ENCODE measurements at regions not wholly inside any gene's neighbourhood (a gene's known extent, or its start where the extent isn't known, plus 50 kb on each side); places are given as distances from the start of the nearest gene placed in this dataset.

DNA sequence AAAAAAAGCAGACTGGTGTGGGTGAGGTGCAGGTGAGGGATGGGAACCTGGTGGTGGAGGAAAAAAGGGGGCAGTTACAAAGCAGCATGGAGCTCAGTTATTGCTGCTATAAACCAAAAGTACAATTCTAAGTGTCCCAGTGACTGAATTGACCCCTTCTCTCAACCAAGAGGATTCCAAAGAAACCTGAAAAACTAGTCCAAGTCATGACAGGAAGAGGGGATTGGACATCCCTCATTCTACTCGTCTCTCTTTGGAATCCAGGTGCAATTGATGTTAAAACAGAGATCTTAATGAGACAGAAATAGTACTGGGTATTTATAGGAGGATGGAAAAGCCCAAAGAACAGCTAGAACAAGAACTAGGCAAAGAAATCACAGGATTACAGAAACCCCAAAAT lies 322.3 kb upstream of the IGFBP3 start:
- no peak overlapping the region for H2BK12ac ChIP-seq (ENCODE audit: low read length in 2 of 2)
- H2AFZ ChIP-seq (ENCODE audit: low read depth, low read length), result no peak overlapping the region
- no peaks in the 10 kb centered on the region for H3K4me1 ChIP-seq (ENCODE audit: control insufficient read depth, insufficient read depth, low read depth, low read length)
- no peak overlapping the region for H2BK5ac ChIP-seq (ENCODE audit: low read depth, low read length, poor library complexity, severe bottlenecking)
- no peak overlapping the region for H3K14ac ChIP-seq (ENCODE audit: low read length in 2 of 2)
- H3K36me3 ChIP-seq (ENCODE audit: control insufficient read depth in 1 of 2, insufficient read depth in 2 of 2, low read depth in 1 of 2, low read length in 2 of 2), result no peaks in the 10 kb centered on the region
- no peak overlapping the region for H3K23ac ChIP-seq (ENCODE audit: low read length in 2 of 2)
- H4K8ac ChIP-seq (ENCODE audit: low read length), result no peak overlapping the region
- H2BK15ac ChIP-seq (ENCODE audit: low read depth, poor library complexity, severe bottlenecking), result no peak overlapping the region
- H3K9ac ChIP-seq (ENCODE audit: low read length), result no peak overlapping the region
- no peak overlapping the region for H3K4me2 ChIP-seq (ENCODE audit: low read length, poor library complexity, severe bottlenecking)
- H3K4ac ChIP-seq (ENCODE audit: low read depth in 1 of 2, low read length in 2 of 2), result no peak overlapping the region
- H3K27ac ChIP-seq (ENCODE audit: low read length, poor library complexity, severe bottlenecking), result no peak overlapping the region
- H3K4me3 ChIP-seq (ENCODE audit: insufficient read depth in 1 of 2, low read depth in 1 of 2, low read length in 2 of 2), result no peak overlapping the region
- no peaks in the 10 kb centered on the region for H3K9me3 ChIP-seq (ENCODE audit: control insufficient read depth, low read length)
- no peak overlapping the region for H2AK5ac ChIP-seq (ENCODE audit: low read length, severe bottlenecking)
- H3K18ac ChIP-seq (ENCODE audit: low read depth in 1 of 2, low read length in 2 of 2), result no peak overlapping the region
- H3K27me3 ChIP-seq (ENCODE audit: control insufficient read depth in 1 of 2, insufficient read depth in 1 of 2, low read length in 2 of 2), result no peaks in the 10 kb centered on the region
- no peak overlapping the region for H4K91ac ChIP-seq (ENCODE audit: low read length)
- H2BK120ac ChIP-seq (ENCODE audit: low read depth, low read length), result no peak overlapping the region
- H3K79me1 ChIP-seq (replicated peaks; ENCODE audit: low read length, poor library complexity, severe bottlenecking), result no peaks in the 10 kb centered on the region
- DNase-seq, result no peak
- WGBS, result no CpG with 5 or more reads among the region's 1 CpG

DNA sequence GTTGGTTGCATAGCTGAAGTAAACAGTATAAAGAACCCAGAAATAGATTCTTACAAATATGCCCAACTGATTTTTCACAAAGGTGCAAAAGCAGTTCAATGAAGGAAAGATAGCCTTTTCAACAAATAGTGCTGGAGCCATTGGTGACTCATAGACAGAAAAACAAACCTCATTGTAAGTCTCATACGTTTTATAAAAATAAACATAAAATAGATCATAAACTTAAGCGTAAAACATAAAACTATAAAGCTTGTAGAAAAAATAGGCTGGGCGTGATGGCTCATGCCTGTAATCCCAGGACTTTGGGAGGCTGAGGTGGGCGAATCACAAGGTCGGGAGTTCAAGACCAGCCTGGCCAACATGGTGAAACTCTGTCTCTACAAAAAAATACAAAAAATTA lies 318.8 kb upstream of the IGFBP3 start:
- no peak overlapping the region for H3K4ac ChIP-seq (ENCODE audit: low read depth in 1 of 2, low read length in 2 of 2)
- no peak overlapping the region for H3K27ac ChIP-seq (ENCODE audit: low read length, poor library complexity, severe bottlenecking)
- H2BK5ac ChIP-seq (ENCODE audit: low read depth, low read length, poor library complexity, severe bottlenecking), result no peak overlapping the region
- no peak overlapping the region for H3K4me2 ChIP-seq (ENCODE audit: low read length, poor library complexity, severe bottlenecking)
- H3K4me1 ChIP-seq (ENCODE audit: control insufficient read depth, insufficient read depth, low read depth, low read length), result no peaks in the 10 kb centered on the region
- no peak overlapping the region for H3K18ac ChIP-seq (ENCODE audit: low read depth in 1 of 2, low read length in 2 of 2)
- no peak overlapping the region for H3K14ac ChIP-seq (ENCODE audit: low read length in 2 of 2)
- H2AFZ ChIP-seq (ENCODE audit: low read depth, low read length), result no peak overlapping the region
- H3K36me3 ChIP-seq (ENCODE audit: control insufficient read depth in 1 of 2, insufficient read depth in 2 of 2, low read depth in 1 of 2, low read length in 2 of 2), result no peaks in the 10 kb centered on the region
- H4K91ac ChIP-seq (ENCODE audit: low read length), result no peak overlapping the region
- H3K79me1 ChIP-seq (replicated peaks; ENCODE audit: low read length, poor library complexity, severe bottlenecking), result no peaks in the 10 kb centered on the region
- no peak overlapping the region for H2BK12ac ChIP-seq (ENCODE audit: low read length in 2 of 2)
- no peak overlapping the region for H4K8ac ChIP-seq (ENCODE audit: low read length)
- no peak overlapping the region for H2AK5ac ChIP-seq (ENCODE audit: low read length, severe bottlenecking)
- no peak overlapping the region for H3K9ac ChIP-seq (ENCODE audit: low read length)
- no peak overlapping the region for H2BK15ac ChIP-seq (ENCODE audit: low read depth, poor library complexity, severe bottlenecking)
- DNase-seq, result no peak
- WGBS, result 94% methylated on average over 4 of the region's 5 CpGs
- H2BK120ac ChIP-seq (ENCODE audit: low read depth, low read length), result no peak overlapping the region
- H3K9me3 ChIP-seq (ENCODE audit: control insufficient read depth, low read length), result no peaks in the 10 kb centered on the region
- H3K4me3 ChIP-seq (ENCODE audit: insufficient read depth in 1 of 2, low read depth in 1 of 2, low read length in 2 of 2), result no peak overlapping the region
- no peak overlapping the region for H3K23ac ChIP-seq (ENCODE audit: low read length in 2 of 2)
- no peaks in the 10 kb centered on the region for H3K27me3 ChIP-seq (ENCODE audit: control insufficient read depth in 1 of 2, insufficient read depth in 1 of 2, low read length in 2 of 2)

DNA sequence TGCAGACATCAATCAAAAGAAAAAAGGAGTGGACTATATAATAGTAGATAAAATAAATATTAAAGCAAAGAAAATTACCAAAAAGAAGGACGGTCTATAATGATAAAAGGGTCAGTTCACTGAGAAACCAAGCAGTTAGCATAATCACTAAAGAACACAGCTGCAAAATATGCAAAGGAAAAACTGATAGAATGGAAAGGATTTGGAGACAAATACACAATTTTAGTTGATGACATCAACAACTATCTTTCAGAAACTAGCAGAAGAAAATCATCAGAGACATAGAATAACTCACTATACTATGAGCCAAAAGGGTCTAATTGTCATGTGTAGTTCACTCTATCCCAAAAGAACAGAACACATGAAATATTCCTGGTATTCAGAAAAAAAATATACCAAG lies 316.4 kb upstream of the IGFBP3 start:
- Histone ChIP-seq H2AK5ac (ENCODE audit: low read length, severe bottlenecking) (no peak overlapping the region), H3K4me3 (ENCODE audit: insufficient read depth in 1 of 2, low read depth in 1 of 2, low read length in 2 of 2) (no peak overlapping the region), H3K27ac (ENCODE audit: low read length, poor library complexity, severe bottlenecking) (no peak overlapping the region), H3K4ac (ENCODE audit: low read depth in 1 of 2, low read length in 2 of 2) (no peak overlapping the region), H3K4me1 (ENCODE audit: control insufficient read depth, insufficient read depth, low read depth, low read length) (no peaks in the 10 kb centered on the region), H2BK12ac (ENCODE audit: low read length in 2 of 2) (no peak overlapping the region), H4K91ac (ENCODE audit: low read length) (no peak overlapping the region), H4K8ac (ENCODE audit: low read length) (no peak overlapping the region), H3K14ac (ENCODE audit: low read length in 2 of 2) (no peak overlapping the region), H3K27me3 (ENCODE audit: control insufficient read depth in 1 of 2, insufficient read depth in 1 of 2, low read length in 2 of 2) (no peaks in the 10 kb centered on the region), H2BK5ac (ENCODE audit: low read depth, low read length, poor library complexity, severe bottlenecking) (no peak overlapping the region), H3K36me3 (ENCODE audit: control insufficient read depth in 1 of 2, insufficient read depth in 2 of 2, low read depth in 1 of 2, low read length in 2 of 2) (no peaks in the 10 kb centered on the region), H3K18ac (ENCODE audit: low read depth in 1 of 2, low read length in 2 of 2) (no peak overlapping the region), H3K23ac (ENCODE audit: low read length in 2 of 2) (no peak overlapping the region), H2AFZ (ENCODE audit: low read depth, low read length) (no peak overlapping the region), H3K79me1 (replicated peaks; ENCODE audit: low read length, poor library complexity, severe bottlenecking) (no peaks in the 10 kb centered on the region), H2BK120ac (ENCODE audit: low read depth, low read length) (no peak overlapping the region), H3K4me2 (ENCODE audit: low read length, poor library complexity, severe bottlenecking) (no peak overlapping the region), H3K9ac (ENCODE audit: low read length) (no peak overlapping the region), H3K9me3 (ENCODE audit: control insufficient read depth, low read length) (no peaks in the 10 kb centered on the region), H2BK15ac (ENCODE audit: low read depth, poor library complexity, severe bottlenecking) (no peak overlapping the region)
- no peak for DNase-seq
- no CpG with 5 or more reads among the region's 1 CpG for WGBS

DNA sequence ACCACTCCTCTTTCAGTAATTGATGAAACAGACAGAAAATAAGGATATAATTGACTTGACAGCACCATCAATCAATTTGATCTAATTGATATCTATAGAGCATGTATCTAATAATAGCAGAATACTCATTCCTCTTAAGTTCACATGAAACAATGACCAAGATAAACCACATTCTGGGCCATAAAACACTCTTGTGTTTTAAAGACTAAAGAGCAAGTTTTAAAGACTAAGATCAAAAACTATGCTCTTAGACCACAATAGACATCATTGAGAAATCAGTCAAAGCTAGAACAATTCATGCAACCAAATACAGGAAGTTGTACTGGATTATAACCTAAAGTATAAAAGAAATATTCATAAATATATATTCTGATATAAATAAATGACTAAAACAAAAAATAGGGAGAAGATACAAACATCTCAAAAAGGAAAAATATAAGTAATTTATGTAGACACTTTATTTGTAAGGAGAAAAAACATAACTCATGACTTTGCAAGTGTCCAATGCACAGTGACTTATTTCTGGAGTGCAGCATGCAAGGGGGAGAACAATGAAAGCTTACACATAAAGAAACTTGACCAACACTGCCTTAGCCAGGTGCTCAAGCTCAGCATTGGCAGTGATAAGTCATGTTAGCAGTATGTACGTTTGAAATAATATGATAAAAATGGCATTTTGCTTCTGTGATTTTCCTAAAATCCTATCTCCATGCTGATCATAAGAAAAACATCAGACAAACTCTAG lies 312.7 kb upstream of the IGFBP3 start:
- DNase-seq, result no peak
- no peaks in the 10 kb centered on the region for H3K36me3 ChIP-seq (ENCODE audit: control insufficient read depth in 1 of 2, insufficient read depth in 2 of 2, low read depth in 1 of 2, low read length in 2 of 2)
- WGBS, result no CpG with 5 or more reads among the region's 1 CpG
- no peaks in the 10 kb centered on the region for H3K9me3 ChIP-seq (ENCODE audit: control insufficient read depth, low read length)
- H3K27me3 ChIP-seq (ENCODE audit: control insufficient read depth in 1 of 2, insufficient read depth in 1 of 2, low read length in 2 of 2), result no peaks in the 10 kb centered on the region
- H3K4me3 ChIP-seq (ENCODE audit: insufficient read depth in 1 of 2, low read depth in 1 of 2, low read length in 2 of 2), result no peak overlapping the region
- no peak overlapping the region for H2AFZ ChIP-seq (ENCODE audit: low read depth, low read length)
- H3K79me1 ChIP-seq (replicated peaks; ENCODE audit: low read length, poor library complexity, severe bottlenecking), result no peaks in the 10 kb centered on the region
- no peak overlapping the region for H3K4ac ChIP-seq (ENCODE audit: low read depth in 1 of 2, low read length in 2 of 2)
- no peak overlapping the region for H4K91ac ChIP-seq (ENCODE audit: low read length)
- H4K8ac ChIP-seq (ENCODE audit: low read length), result no peak overlapping the region
- H2BK12ac ChIP-seq (ENCODE audit: low read length in 2 of 2), result no peak overlapping the region
- H2BK120ac ChIP-seq (ENCODE audit: low read depth, low read length), result no peak overlapping the region
- H2BK5ac ChIP-seq (ENCODE audit: low read depth, low read length, poor library complexity, severe bottlenecking), result no peak overlapping the region
- H3K4me1 ChIP-seq (ENCODE audit: control insufficient read depth, insufficient read depth, low read depth, low read length), result no peaks in the 10 kb centered on the region
- H3K14ac ChIP-seq (ENCODE audit: low read length in 2 of 2), result no peak overlapping the region
- no peak overlapping the region for H2AK5ac ChIP-seq (ENCODE audit: low read length, severe bottlenecking)
- H3K9ac ChIP-seq (ENCODE audit: low read length), result no peak overlapping the region
- no peak overlapping the region for H3K27ac ChIP-seq (ENCODE audit: low read length, poor library complexity, severe bottlenecking)
- H3K18ac ChIP-seq (ENCODE audit: low read depth in 1 of 2, low read length in 2 of 2), result no peak overlapping the region
- no peak overlapping the region for H2BK15ac ChIP-seq (ENCODE audit: low read depth, poor library complexity, severe bottlenecking)
- no peak overlapping the region for H3K4me2 ChIP-seq (ENCODE audit: low read length, poor library complexity, severe bottlenecking)
- no peak overlapping the region for H3K23ac ChIP-seq (ENCODE audit: low read length in 2 of 2)

All from mesenchymal stem cell (in vitro differentiated cells and primary cell).